AG09309 (cell line): ENCODE measurements at regions not wholly inside any gene's neighbourhood (a gene's known extent, or its start where the extent isn't known, plus 50 kb on each side); places are given as distances from the start of the nearest gene placed in this dataset.

ENCODE experiments used
- DNase-seq: peaks from one replicate; pipeline ENCODE4 v3.0.0-alpha.2; 2010; ENCODE audit warnings: low read depth
- H3K4me3 ChIP-seq: 2 replicates; pipeline ENCODE4 v1.5.1; 2011; ENCODE audit warnings: mild to moderate bottlenecking, low read depth, low read length, moderate library complexity; ENCODE audit not compliant: control insufficient read depth
- TF ChIP-seq, protein P1 (sequence below): IDR thresholded peaks from 2 replicates; pipeline ENCODE4 v1.5.1; 2011; ENCODE audit warnings: mild to moderate bottlenecking, low read depth, low read length, inconsistent platforms; ENCODE audit not compliant: insufficient read depth, control insufficient read depth; ENCODE audit errors: missing control alignments

DNA sequence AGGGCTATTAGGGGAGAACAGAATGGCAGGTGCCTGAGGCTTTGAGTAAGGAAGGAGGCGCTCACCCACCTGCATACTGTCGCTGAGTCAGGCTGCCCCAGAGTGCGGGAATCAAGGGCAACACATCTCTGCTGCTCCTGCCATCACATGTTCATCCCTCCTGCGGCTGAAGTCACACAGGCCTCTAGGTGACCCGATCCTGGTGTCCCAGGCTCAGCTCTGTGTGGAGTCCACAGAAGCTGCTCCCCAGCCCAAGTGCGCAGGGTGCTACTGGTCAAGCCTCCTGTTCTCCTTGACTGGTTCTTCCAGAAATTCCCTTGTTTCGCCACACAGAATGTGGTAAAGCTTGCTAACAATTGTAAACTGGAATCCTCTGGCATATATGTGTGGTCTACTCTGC, 96.9 kb upstream of the IL6 start:
- H3K4me3 ChIP-seq = no peak overlapping the region
- DNase-seq = no peak
- TF ChIP-seq, protein P1, sequence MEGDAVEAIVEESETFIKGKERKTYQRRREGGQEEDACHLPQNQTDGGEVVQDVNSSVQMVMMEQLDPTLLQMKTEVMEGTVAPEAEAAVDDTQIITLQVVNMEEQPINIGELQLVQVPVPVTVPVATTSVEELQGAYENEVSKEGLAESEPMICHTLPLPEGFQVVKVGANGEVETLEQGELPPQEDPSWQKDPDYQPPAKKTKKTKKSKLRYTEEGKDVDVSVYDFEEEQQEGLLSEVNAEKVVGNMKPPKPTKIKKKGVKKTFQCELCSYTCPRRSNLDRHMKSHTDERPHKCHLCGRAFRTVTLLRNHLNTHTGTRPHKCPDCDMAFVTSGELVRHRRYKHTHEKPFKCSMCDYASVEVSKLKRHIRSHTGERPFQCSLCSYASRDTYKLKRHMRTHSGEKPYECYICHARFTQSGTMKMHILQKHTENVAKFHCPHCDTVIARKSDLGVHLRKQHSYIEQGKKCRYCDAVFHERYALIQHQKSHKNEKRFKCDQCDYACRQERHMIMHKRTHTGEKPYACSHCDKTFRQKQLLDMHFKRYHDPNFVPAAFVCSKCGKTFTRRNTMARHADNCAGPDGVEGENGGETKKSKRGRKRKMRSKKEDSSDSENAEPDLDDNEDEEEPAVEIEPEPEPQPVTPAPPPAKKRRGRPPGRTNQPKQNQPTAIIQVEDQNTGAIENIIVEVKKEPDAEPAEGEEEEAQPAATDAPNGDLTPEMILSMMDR = no peak

DNA sequence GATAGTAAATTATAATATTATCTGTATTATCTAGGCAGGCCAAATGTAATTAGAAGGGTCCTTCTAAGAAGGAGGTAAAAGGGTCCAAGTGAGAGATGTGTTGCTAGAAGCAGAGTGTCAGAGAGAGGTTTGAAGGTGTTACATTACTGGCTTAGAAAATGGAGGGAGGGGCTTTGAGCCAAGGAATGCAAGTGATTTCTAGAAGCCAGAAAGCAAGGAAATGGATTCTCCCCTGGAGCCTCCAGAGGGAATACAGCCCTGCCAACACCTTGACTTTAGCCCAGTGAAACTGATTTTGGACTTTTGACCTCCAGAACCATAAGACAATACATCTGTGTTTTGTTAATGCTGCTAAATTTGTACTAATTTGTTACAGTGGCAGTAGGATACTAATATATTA, 97.9 kb upstream of the IL6 start:
- no peak overlapping the region for H3K4me3 ChIP-seq
- DNase-seq = no peak
- TF ChIP-seq, protein P1 = no peak

DNA sequence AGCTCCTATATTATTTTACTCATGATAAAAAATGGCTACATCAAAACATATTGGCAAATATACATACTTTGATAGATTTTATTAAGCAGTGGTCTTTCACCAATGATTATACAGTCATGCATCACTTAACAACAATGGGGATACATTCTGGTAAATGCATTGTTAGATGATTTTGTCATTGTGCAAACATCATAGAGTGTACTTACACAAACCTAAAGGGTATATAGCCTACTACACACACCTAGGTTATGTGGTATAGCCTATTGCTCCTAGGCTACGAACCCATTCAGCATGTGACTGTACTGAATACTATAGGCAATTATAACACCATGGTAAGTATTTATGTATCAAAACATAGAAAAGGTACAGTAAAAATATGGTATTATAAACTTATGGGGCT, 98.9 kb upstream of the IL6 start:
- H3K4me3 ChIP-seq = no peak overlapping the region
- no peak for DNase-seq
- TF ChIP-seq, protein P1 = no peak

DNA sequence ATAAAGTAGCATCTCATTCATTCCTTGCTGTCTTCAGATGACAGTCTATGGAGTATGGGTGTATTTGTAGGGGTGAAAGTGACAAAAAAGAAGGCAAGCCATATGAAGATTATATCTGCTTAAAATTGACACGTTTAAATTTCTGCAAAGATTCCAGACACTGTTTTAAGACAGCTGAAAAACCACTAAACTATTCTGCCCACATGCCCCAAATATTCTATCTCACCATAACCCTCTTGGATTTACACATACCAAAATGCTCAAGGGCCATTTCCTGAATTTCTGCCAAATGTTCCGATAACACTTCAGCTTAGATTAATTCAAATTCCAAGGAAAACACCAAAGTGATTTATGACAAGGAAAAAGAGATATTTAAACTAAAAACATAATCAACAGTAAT, 99.9 kb upstream of the IL6 start:
- TF ChIP-seq, protein P1 = no peak

DNA sequence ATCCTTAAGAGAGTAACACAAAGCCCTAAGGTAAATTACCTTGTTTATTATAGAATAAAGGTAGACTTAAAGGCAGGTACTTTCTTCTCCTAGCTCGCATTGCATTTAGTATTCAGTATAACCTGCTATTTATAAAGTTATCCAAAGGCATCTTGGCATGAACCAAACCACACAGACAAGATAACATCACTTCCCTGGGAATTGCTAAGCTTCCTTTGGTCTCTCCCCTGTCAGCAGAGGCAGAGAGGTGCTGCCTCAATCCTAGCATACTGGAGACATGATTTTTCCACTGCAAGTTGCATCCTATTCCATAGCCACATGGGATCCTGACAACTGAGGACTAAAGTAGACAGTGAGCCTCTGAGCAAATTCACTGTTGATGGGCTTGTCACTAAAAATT, 101.7 kb upstream of the IL6 start:
- DNase-seq = no peak

More for the DNA sequence above, 99.9 kb upstream of the IL6 start:
- no peak for DNase-seq
- no peak overlapping the region for H3K4me3 ChIP-seq

DNA sequence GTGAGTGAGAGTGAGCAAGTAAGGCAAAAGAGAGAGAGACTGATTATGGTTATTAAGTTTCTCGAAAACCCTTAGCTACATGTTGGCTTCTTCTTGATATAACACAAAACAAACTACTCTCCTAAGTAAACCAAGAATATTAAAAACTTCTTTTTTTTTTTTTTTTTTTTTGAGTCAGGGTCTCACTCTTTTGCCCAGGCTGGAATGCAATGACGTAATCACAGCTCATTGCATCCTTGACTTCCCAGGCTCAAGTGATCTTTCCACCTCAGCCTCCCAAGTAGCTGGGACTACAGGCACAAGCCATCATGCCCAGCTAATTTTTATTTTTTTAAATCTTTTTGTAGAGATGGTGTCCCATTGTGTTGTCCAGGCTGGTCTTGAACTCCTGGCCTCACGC, 102.2 kb upstream of the IL6 start:
- TF ChIP-seq, protein P1 = no peak
- no peak overlapping the region for H3K4me3 ChIP-seq
- no peak for DNase-seq

More for the DNA sequence above, 101.7 kb upstream of the IL6 start:
- TF ChIP-seq, protein P1 = no peak
- H3K4me3 ChIP-seq = no peak overlapping the region
